K562 (cell line): ENCODE measurements at regions not wholly inside any gene's neighbourhood (a gene's known extent, or its start where the extent isn't known, plus 50 kb on each side); places are given as distances from the start of the nearest gene placed in this dataset.

Experiments
- ATAC-seq: fragments of 200-7000 bp; cut with Tn5 transposase; 3 replicates; pipeline ENCODE4 v1.9.1; 2020; ENCODE audit warnings: moderate library complexity
- BruUV-seq: library from RNA; stranded (reverse); fragments of 400-500 nt; replicated peaks from 2 replicates; lab custom pipeline; 2021; lab: Mats Ljungman, UMichigan
- CTCF ChIA-PET: fragments of 300-600 bp; formaldehyde crosslinking; extraction: SDS; loops from one replicate; lab custom pipeline; 2021; ENCODE audit warnings: low intra/inter-chr PET ratio; lab: Yijun Ruan, JAX
- POLR2A ChIA-PET: fragments of 300-600, 350-650 bp; sonication (Branson Sonifier 250); formaldehyde crosslinking; extraction: SDS; loops from one replicate; lab custom pipeline; 2021; ENCODE audit warnings: antibody characterized with exemption, inconsistent platforms; lab: Yijun Ruan, JAX
- DNase-seq, 4 experiments: peaks; one replicate each; pipeline versions ENCODE4 v3.0.0 to v3.0.0-alpha.2; 2011 to 2018; ENCODE audit warnings: low spot score in 3 of 4, mixed read lengths in 3 of 4; ENCODE audit errors: extremely low read depth in 1 of 4
- FAIRE-seq: peaks from 2 replicates; lab custom pipeline; 2011; peaks lifted over from hg19 to GRCh38; lab: Jason Lieb, UNC
- H2AFZ ChIP-seq: 2 replicates; pipeline ENCODE4 v1.6.0; 2011; ENCODE audit warnings: low read depth, low read length, control low read depth, inconsistent platforms
- H3K27ac ChIP-seq: fragments of 200-600 bp; 3 replicates; pipeline ENCODE4 v1.8.0; 2011; ENCODE audit warnings: low read depth, mild to moderate bottlenecking, control low read depth, inconsistent platforms, low read length, moderate library complexity, mixed read lengths; ENCODE audit errors: extremely low read depth
- H3K27me3 ChIP-seq, 2 experiments: fragments of 300-600 bp in 1 of 2; 2 replicates in 1 of 2; 3 replicates in 1 of 2; pipeline versions ENCODE4 v1.6.0 to v1.8.0; 2011; ENCODE audit warnings: inconsistent platforms in 2 of 2, low read length in 2 of 2, mild to moderate bottlenecking in 1 of 2, mixed read lengths in 1 of 2, moderate library complexity in 1 of 2; ENCODE audit not compliant: control insufficient read depth in 2 of 2, insufficient read depth in 2 of 2
- H3K36me3 ChIP-seq: fragments of 300-600 bp; 3 replicates; pipeline ENCODE4 v1.8.0; 2011; ENCODE audit warnings: mild to moderate bottlenecking, low read length, inconsistent platforms; ENCODE audit not compliant: control insufficient read depth, insufficient read depth
- H3K4me1 ChIP-seq, 2 experiments: fragments of 200-600 bp in 1 of 2; replicated peaks in 1 of 2; 2 replicates in 1 of 2; 3 replicates in 1 of 2; pipeline versions ENCODE4 v1.5.1 to v1.8.0; 2011; ENCODE audit warnings: inconsistent platforms in 2 of 2, low read length in 2 of 2, mild to moderate bottlenecking in 1 of 2, mixed read lengths in 1 of 2, moderate library complexity in 1 of 2; ENCODE audit not compliant: control insufficient read depth in 2 of 2, insufficient read depth in 2 of 2
- H3K4me2 ChIP-seq: 2 replicates; pipeline ENCODE4 v1.6.1; 2011; ENCODE audit warnings: low read length, control low read depth, inconsistent platforms, mixed read lengths; ENCODE audit not compliant: insufficient read depth
- H3K4me3 ChIP-seq: fragments of 200-600 bp; sonication (generic), shearing (Covaris generic); 2 replicates; pipeline ENCODE4 v1.5.1; 2016; ENCODE audit warnings: control low read depth, inconsistent platforms
- H3K79me2 ChIP-seq: fragments of 200-600 bp; 3 replicates; pipeline ENCODE4 v1.8.0; 2011; ENCODE audit warnings: low read length, inconsistent platforms; ENCODE audit not compliant: control insufficient read depth, insufficient read depth
- H3K9ac ChIP-seq, 2 experiments: 2 replicates each; pipeline versions ENCODE4 v1.6.0 to v1.6.1; 2011; ENCODE audit warnings: low read depth in 2 of 2, low read length in 2 of 2, control low read depth in 1 of 2, inconsistent platforms in 1 of 2, mild to moderate bottlenecking in 1 of 2, mixed read lengths in 1 of 2; ENCODE audit not compliant: insufficient read depth in 1 of 2
- H3K9me1 ChIP-seq: one replicate; pipeline ENCODE4 v1.6.0; 2011; ENCODE audit warnings: inconsistent platforms, mild to moderate bottlenecking, low read length, moderate library complexity; ENCODE audit not compliant: control insufficient read depth, insufficient read depth
- H3K9me3 ChIP-seq: replicated peaks from 2 replicates; pipeline ENCODE4 v1.5.1; 2011; ENCODE audit warnings: low read depth, low read length, inconsistent platforms; ENCODE audit not compliant: control insufficient read depth, insufficient read depth
- H4K20me1 ChIP-seq: replicated peaks from 2 replicates; pipeline ENCODE4 v1.6.1; 2011; ENCODE audit warnings: low read length, inconsistent platforms, mixed read lengths; ENCODE audit not compliant: control insufficient read depth, insufficient read depth
- MTA3 ChIP-seq: fragments of 450-650 bp; formaldehyde crosslinking; IDR thresholded peaks from 2 replicates; pipeline ENCODE4 v1.6.1; 2017; ENCODE audit warnings: mild to moderate bottlenecking, borderline replicate concordance
- NFE2 ChIP-seq: IDR thresholded peaks from 2 replicates; pipeline ENCODE4 v1.6.1; 2014; ENCODE audit warnings: antibody characterized with exemption, low read depth
- RFX7 ChIP-seq: fragments of 250-450 bp; sonication (Bioruptor Pico); IDR thresholded peaks from 2 replicates; pipeline ENCODE4 v1.5.1; 2021; ENCODE audit warnings: mild to moderate bottlenecking
- THRAP3 ChIP-seq: fragments of 450-650 bp; IDR thresholded peaks from 2 replicates; pipeline ENCODE4 v1.6.1; 2016; ENCODE audit warnings: mild to moderate bottlenecking, inconsistent platforms, borderline replicate concordance
- ZNF507 ChIP-seq: conservative IDR thresholded peaks from 2 replicates; pipeline ENCODE4 v1.6.1; 2017; ENCODE audit warnings: missing genetic modification characterization, missing compliant biosample characterization
- WGBS: fragments of 100-300 bp; shearing (Covaris generic); methylation state at CpG from one replicate; pipeline ENCODE4 v1.1.6; 2016; ENCODE audit warnings: low coverage, mixed read lengths; ENCODE audit not compliant: insufficient coverage; ENCODE audit errors: missing lambda C conversion rate; 5-methylcytosine and 5-hydroxymethylcytosine counted together
- in situ Hi-C: fragments of 300-500 bp; cut with MboI; formaldehyde crosslinking; loops from 4 replicates; pipeline ENCODE4 v1.15.0; 2018; ENCODE audit warnings: inconsistent platforms, mixed read lengths
- intact Hi-C: fragments of 100-400 bp; cut with micrococcal nuclease; formaldehyde crosslinking; loops from 2 replicates; pipeline ENCODE4 v1.14.2; 2022

DNA sequence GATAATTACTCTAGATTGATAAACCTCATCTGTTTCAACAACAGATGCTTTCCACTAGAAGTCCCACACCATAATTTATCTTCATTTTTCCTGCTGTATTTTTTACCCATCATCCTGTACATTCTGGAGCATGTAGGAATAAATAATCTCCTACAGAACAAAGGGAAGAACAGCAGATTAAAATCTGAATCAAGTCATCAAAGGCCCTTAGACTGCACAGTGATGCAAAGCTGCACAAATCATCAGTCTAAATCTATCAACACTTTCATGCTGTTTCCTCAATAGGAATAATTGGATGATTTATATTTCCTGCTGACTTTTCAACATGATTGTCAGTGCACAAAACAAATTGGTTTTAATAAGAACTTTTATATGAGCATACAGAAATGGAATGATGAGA, 1143.9 kb downstream of the STIM2 start:
- no peaks in the 10 kb centered on the region for H4K20me1 ChIP-seq
- no peak overlapping the region for H2AFZ ChIP-seq
- in situ Hi-C loops, result no loop called here
- DNase-seq (no peak), ATAC-seq (no peak), FAIRE-seq (no peak)
- no peak overlapping the region for H3K4me2 ChIP-seq
- H3K27ac ChIP-seq, result no peak overlapping the region
- no peaks in the 10 kb centered on the region for H3K27me3 ChIP-seq
- no peaks in the 10 kb centered on the region for H3K79me2 ChIP-seq
- no peaks in the 10 kb centered on the region for H3K36me3 ChIP-seq
- no peak for TF ChIP-seq MTA3
- TF ChIP-seq ZNF507 (tag), result no peak
- TF ChIP-seq RFX7, result no peak
- no peaks in the 10 kb centered on the region for H3K4me1 ChIP-seq
- intact Hi-C loops, result no loop called here
- ChIA-PET POLR2A (no interaction called here), CTCF (no interaction called here)
- H3K4me3 ChIP-seq, result no peak overlapping the region
- no peak overlapping the region for H3K9ac ChIP-seq
- H3K9me3 ChIP-seq, result no peaks in the 10 kb centered on the region
- no peaks in the 10 kb centered on the region for H3K9me1 ChIP-seq
- BruUV-seq, result no TSS peak

DNA sequence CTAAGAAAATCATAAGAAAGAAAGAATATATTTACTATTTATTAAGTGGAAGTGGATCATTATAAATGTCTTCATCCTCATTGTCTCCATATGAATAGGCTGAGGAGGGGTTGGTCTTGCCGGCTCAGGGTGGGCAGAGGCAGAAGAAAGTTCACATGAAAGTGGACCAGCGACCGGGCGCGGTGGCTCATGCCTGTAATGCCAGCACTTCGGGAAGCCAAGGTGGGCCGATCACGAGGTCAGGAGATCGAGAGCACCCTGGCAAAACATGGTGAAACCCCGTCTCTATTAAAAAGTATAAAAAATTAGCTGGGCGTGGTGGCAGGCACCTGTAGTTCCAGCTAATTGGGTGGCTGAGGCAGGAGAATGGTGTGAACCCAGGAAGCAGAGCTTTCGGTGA, 1145.4 kb downstream of the STIM2 start:
- Histone ChIP-seq H3K4me3 (no peak overlapping the region), H3K9ac (no peak overlapping the region), H3K27me3 (no peaks in the 10 kb centered on the region), H3K4me2 (no peak overlapping the region), H3K36me3 (no peaks in the 10 kb centered on the region)
- no peak for FAIRE-seq
- no TSS peak for BruUV-seq
- TF ChIP-seq THRAP3 (no peak), NFE2 (no peak)
- TF ChIP-seq, all 486 proteins: peak for 0
- intact Hi-C loops (no loop called here), in situ Hi-C loops (no loop called here)
- DNase-seq, result no peak
- no peaks in the 10 kb centered on the region for H3K79me2 ChIP-seq
- H2AFZ ChIP-seq, result no peak overlapping the region
- WGBS, result 0% methylated on average over 11 of the region's 12 CpGs
- no peak overlapping the region for H3K27ac ChIP-seq
- ChIA-PET POLR2A (no interaction called here), CTCF (no interaction called here)
- ATAC-seq, result no peak
- H3K9me1 ChIP-seq, result no peaks in the 10 kb centered on the region
- no peaks in the 10 kb centered on the region for H3K9me3 ChIP-seq
- no peaks in the 10 kb centered on the region for H3K4me1 ChIP-seq
- no peaks in the 10 kb centered on the region for H4K20me1 ChIP-seq
